ENCODE measurements at regions not wholly inside any gene's neighbourhood (a gene's known extent, or its start where the extent isn't known, plus 50 kb on each side); places are given as distances from the start of the nearest gene placed in this dataset.
"Not testable (repeated sequence)": the region's sequence is repeated elsewhere in the genome, so short reads cannot be mapped to it uniquely, and the experiment has no call there.

GRCh38 chr2:222024932-222025880 lies 273.6 kb downstream of the PAX3 start:
- Histone ChIP-seq H3K36me3 (no peaks in the 10 kb centered on the region), H3K27me3 (no peaks in the 10 kb centered on the region), H3K4me2 (no peak overlapping the region), H3K4me1 (no peaks in the 10 kb centered on the region), H3K9ac (no peak overlapping the region; a peak in 1 of 22 replicates), H4K20me1 (no peaks in the 10 kb centered on the region), H3K9me3 (replicated peaks in 1 of 11) (peaks cover 0 to 17% (median 12%) of the 10 kb centered on the region in 11 experiments; a peak in 14 of 22 replicates), H3K27ac (no peak overlapping the region), H3K4me3 (no peak overlapping the region)
- no peak for TF ChIP-seq Cebpa-rat (IDR thresholded peaks at IDR 0.05)

GRCh38 chr2:222017252-222017850 lies 281.4 kb downstream of the PAX3 start:
- Histone ChIP-seq H3K9ac (no peak overlapping the region), H3K4me1 (no peaks in the 10 kb centered on the region), H3K4me3 (no peak overlapping the region), H3K4me2 (no peak overlapping the region), H4K20me1 (no peaks in the 10 kb centered on the region), H3K27ac (no peak overlapping the region), H3K27me3 (no peaks in the 10 kb centered on the region), H3K9me3 (replicated peaks in 1 of 11) (no peaks in the 10 kb centered on the region), H3K36me3 (no peaks in the 10 kb centered on the region)
- TF ChIP-seq Cebpa-rat (IDR thresholded peaks at IDR 0.05): no peak

GRCh38 chr2:222013889-222014288 lies 284.9 kb downstream of the PAX3 start:
- no peak for TF ChIP-seq Cebpa-rat (IDR thresholded peaks at IDR 0.05)
- Histone ChIP-seq H3K9ac (no peak overlapping the region), H3K4me3 (no peak overlapping the region), H3K27ac (no peak overlapping the region), H3K4me2 (no peak overlapping the region), H3K27me3 (no peaks in the 10 kb centered on the region), H3K36me3 (no peaks in the 10 kb centered on the region), H3K4me1 (no peaks in the 10 kb centered on the region), H4K20me1 (no peaks in the 10 kb centered on the region), H3K9me3 (replicated peaks in 1 of 11) (no peaks in the 10 kb centered on the region)

- H3K4me2 ChIP-seq: no peak overlapping the region
- H3K27ac ChIP-seq: no peak overlapping the region
- H3K36me3 ChIP-seq: no peaks in the 10 kb centered on the region
- no peaks in the 10 kb centered on the region for H4K20me1 ChIP-seq
- H3K9me3 ChIP-seq (replicated peaks in 1 of 11): no peaks in the 10 kb centered on the region
- no peak overlapping the region for H3K9ac ChIP-seq
- H3K4me1 ChIP-seq: no peaks in the 10 kb centered on the region
- H3K27me3 ChIP-seq: no peaks in the 10 kb centered on the region
- H3K4me3 ChIP-seq: no peak overlapping the region
- TF ChIP-seq Cebpa-rat (IDR thresholded peaks at IDR 0.05): no peak
Measured at GRCh38 chr2:222000326-222000725, 298.5 kb downstream of the PAX3 start.

- Histone ChIP-seq H3K4me1 (no peaks in the 10 kb centered on the region), H3K9ac (no peak overlapping the region), H4K20me1 (no peaks in the 10 kb centered on the region), H3K27me3 (no peaks in the 10 kb centered on the region), H3K4me2 (no peak overlapping the region), H3K9me3 (replicated peaks in 1 of 11) (no peaks in the 10 kb centered on the region; a peak in 1 of 22 replicates), H3K36me3 (no peaks in the 10 kb centered on the region), H3K27ac (no peak overlapping the region), H3K4me3 (no peak overlapping the region)
- TF ChIP-seq Cebpa-rat (IDR thresholded peaks at IDR 0.05): no peak
Measured at GRCh38 chr2:221999717-222000116, 299.1 kb downstream of the PAX3 start.

- Histone ChIP-seq H3K9me3 (replicated peaks in 1 of 11) (no peaks in the 10 kb centered on the region; a peak in 1 of 22 replicates), H3K4me2 (no peak overlapping the region)
- no peak for TF ChIP-seq Cebpa-rat (IDR thresholded peaks at IDR 0.05)
Measured at GRCh38 chr2:221999166-221999565, 299.6 kb downstream of the PAX3 start.

GRCh38 chr2:221997683-221998082 lies 301.1 kb downstream of the PAX3 start:
- Histone ChIP-seq H3K4me3 (no peak overlapping the region), H3K9me3 (replicated peaks in 1 of 11) (no peaks in the 10 kb centered on the region; a peak in 1 of 22 replicates), H3K4me1 (no peaks in the 10 kb centered on the region), H3K9ac (no peak overlapping the region), H4K20me1 (no peaks in the 10 kb centered on the region), H3K4me2 (no peak overlapping the region), H3K27ac (no peak overlapping the region), H3K36me3 (no peaks in the 10 kb centered on the region), H3K27me3 (no peaks in the 10 kb centered on the region)
- TF ChIP-seq Cebpa-rat (IDR thresholded peaks at IDR 0.05): no peak

More at GRCh38 chr2:221999166-221999565, 299.6 kb downstream of the PAX3 start:
- Histone ChIP-seq H3K27me3 (no peaks in the 10 kb centered on the region), H3K27ac (no peak overlapping the region), H3K36me3 (no peaks in the 10 kb centered on the region), H3K4me3 (no peak overlapping the region), H3K4me1 (no peaks in the 10 kb centered on the region), H3K9ac (no peak overlapping the region), H4K20me1 (no peaks in the 10 kb centered on the region)

- Histone ChIP-seq H3K27ac (no peak overlapping the region), H3K4me2 (no peak overlapping the region), H3K36me3 (no peaks in the 10 kb centered on the region), H3K27me3 (no peaks in the 10 kb centered on the region), H3K4me3 (no peak overlapping the region), H3K4me1 (no peaks in the 10 kb centered on the region), H4K20me1 (no peaks in the 10 kb centered on the region), H3K9ac (no peak overlapping the region), H3K9me3 (replicated peaks in 1 of 11) (no peaks in the 10 kb centered on the region; a peak in 1 of 22 replicates)
- TF ChIP-seq Cebpa-rat (IDR thresholded peaks at IDR 0.05): no peak
Measured at GRCh38 chr2:221997100-221997499, 301.7 kb downstream of the PAX3 start.

- H3K9me3 ChIP-seq (replicated peaks in 1 of 11): no peaks in the 10 kb centered on the region; a peak in 1 of 22 replicates
- H3K9ac ChIP-seq: no peak overlapping the region
- no peaks in the 10 kb centered on the region for H3K36me3 ChIP-seq
- H4K20me1 ChIP-seq: no peaks in the 10 kb centered on the region
- no peaks in the 10 kb centered on the region for H3K27me3 ChIP-seq
- H3K4me3 ChIP-seq: no peak overlapping the region
- no peak overlapping the region for H3K4me2 ChIP-seq
- H3K27ac ChIP-seq: no peak overlapping the region
- no peak; a peak in 1 of 22 replicates for TF ChIP-seq Cebpa-rat (IDR thresholded peaks at IDR 0.05)
- H3K4me1 ChIP-seq: no peaks in the 10 kb centered on the region
Measured at GRCh38 chr2:221994926-221995325, 303.9 kb downstream of the PAX3 start.

GRCh38 chr2:221984376-221984775 lies 314.4 kb downstream of the PAX3 start:
- H3K27me3 ChIP-seq; H3K27ac ChIP-seq; H3K9ac ChIP-seq; H3K4me1 ChIP-seq; H3K36me3 ChIP-seq; H3K9me3 ChIP-seq (replicated peaks in 1 of 11); H4K20me1 ChIP-seq; H3K4me3 ChIP-seq; H3K4me2 ChIP-seq: not testable (repeated sequence)

All from BLaER1 treated with 17β-estradiol and CSF1 and Interleukin-3, amounts not matched to agents 10 nM and 100 nM (cell line).